Activated CD4-positive, alpha-beta T cell treated with anti-CD3 and anti-CD28 coated beads for 4 hours (primary cell): ENCODE measurements at regions not wholly inside any gene's neighbourhood (a gene's known extent, or its start where the extent isn't known, plus 50 kb on each side); places are given as distances from the start of the nearest gene placed in this dataset.
"Not testable (repeated sequence)": the region's sequence is repeated elsewhere in the genome, so short reads cannot be mapped to it uniquely, and the experiment has no call there.

Experiments
- DNase-seq, 2 donors: peaks; one replicate each; pipeline ENCODE4 v3.0.0-alpha.2; 2020

DNA sequence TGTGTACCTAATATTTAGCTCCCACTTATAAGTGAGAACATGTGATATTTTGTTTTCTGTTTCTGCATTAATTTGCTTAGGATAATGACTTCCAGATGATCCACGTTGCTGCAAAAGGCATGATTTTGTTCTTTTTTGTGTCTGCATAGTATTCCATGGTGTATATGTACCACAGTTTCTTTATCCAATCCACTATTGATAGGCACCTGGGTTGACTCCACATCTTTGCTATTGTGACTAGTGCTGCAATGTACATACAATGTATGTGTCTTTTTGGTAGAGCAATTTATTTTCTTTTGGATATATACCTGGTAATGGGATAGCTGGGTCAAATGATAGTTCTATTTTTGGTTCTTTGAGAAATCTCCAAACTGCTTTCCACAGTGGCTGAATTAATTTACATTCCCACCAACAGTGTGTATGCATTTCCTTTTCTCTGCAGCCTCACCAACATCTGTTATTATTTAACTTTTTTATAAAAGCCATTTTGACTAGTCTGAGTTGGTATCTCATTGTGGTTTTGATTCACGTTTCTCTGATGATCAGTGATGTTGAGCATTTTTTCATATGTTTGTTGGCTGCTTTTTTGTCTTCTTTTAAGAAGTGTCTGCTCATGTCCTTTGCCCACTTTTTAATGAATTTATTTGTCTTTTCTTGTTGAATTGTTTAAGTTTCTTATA lies 102.8 kb upstream of the GAS1 start:
- DNase-seq, result not testable (repeated sequence)

DNA sequence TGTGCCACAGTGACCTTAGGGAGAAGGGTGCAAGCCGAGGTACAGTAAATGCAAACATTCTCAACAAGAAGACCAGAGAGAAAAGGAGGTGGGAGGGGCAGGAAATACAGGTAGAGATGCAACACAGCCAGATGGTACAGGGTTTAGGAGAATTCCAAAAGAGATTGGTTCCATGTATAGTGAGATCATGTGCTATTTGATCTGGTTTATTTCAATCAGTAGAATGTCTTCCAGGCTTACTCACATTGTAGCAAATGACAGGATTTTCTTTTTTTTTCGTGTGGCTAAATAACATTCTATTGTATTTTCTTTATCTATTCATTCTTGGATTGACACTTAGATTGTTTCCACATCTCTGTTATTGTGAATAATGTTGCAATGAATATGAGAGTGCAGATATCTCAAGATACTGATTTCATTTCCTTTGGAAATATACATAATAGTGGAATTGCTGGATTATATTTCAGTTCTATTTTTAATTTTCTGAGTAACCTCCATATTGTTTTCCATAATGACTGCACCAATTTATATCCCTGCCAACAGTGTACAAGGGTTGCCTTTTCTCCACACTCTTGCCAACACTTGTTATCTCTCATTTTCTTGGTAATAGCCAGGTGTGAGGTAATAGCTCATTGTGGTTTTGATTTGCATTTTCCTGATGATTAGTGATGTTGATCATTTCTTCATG lies 107.8 kb upstream of the GAS1 start:
- DNase-seq, result no peak

DNA sequence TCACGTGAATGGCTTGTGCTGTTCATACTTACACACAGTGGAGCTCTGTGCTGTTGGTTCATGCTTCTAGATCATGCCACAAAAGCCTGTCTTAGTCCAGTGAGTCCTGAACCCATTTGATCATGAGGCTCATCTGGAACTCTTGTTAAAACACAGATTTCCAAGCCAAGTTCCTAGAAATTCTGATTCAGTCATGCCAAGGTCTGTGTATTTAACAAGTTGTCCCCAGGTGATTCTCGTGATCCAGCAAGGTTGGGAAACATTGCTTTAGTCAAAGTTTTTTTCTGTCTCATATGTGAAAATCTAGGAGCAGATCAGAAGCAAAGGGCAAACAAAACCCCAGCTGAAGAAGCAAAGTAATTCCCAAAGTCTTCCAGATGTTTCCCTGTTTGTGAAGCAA lies 112.5 kb upstream of the GAS1 start:
- no peak for DNase-seq

DNA sequence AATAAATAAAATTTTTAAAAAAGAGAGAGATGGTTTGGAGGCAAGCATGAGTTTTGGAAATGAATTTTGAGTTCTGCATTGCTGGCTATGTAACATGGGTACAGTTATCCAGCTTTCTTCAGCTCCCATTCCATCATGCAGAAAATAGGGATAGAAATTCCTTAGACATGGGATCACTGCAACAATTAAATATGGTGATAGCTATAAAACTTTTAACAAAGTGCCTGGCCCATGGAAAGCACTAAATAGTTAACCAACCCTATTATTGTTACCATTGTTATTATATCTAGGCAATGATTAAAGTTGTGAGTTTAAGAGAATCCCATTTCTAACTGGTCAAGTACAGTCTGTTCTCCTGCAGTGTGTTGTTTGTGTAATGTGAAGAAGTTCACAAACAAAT lies 115.4 kb upstream of the GAS1 start:
- no peak for DNase-seq

DNA sequence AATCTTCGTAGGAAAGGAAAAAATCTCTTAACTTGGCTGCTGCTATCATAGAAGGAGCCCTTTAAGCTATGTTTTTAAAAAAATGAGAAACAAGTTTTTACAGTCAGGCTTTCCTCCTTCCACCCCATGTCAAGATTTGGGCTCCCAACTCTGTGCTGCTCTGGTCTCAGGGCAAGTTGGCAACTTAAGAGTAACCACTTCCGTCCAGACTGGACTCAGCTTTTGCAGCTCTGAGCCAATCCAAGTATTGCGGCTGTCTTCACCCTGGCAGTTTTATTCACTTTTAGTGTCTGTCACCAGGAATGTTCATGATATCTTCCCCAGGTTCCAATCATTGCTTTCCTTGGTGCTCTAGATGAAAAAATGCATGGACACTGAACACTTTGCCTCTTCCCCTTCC lies 115.9 kb upstream of the GAS1 start:
- DNase-seq, result no peak

DNA sequence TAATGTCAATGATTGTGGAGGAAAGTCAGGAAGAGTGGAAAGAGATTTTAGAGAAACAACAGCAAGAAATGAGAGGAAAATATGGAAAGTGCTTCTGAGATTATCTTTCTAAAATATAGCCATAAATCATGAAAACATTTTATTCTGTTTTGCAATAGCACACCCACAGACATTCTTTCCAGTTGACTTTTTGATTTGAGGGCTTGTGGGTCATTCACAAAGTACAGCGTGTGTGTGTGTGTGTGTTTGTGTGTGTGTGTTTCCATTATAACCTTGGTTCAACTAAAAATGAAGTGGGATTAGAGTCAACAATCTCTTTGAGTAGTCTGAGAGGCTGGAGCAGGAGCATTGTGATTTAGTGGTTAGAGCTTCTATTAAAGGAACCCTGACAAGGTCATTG lies 116.6 kb upstream of the GAS1 start:
- DNase-seq, result no peak

DNA sequence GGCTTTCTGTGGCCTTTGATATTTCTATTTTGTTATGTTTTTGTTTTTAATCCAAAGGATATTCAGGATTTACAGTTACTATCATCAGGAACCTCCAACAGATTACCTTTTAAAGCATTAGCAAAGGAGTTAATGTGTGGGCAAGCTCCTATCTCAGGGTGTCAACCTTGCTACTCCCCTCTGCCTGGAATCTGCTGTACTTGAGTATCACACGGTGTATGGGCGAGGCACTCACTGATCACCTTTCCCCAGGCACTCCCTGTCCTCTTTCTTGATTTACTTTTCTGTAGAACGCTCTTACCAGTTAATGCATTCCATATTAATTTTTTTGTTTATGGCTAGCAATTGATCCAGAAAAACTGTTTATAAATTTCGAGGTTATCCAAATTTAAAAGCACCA lies 117.0 kb upstream of the GAS1 start:
- no peak for DNase-seq

DNA sequence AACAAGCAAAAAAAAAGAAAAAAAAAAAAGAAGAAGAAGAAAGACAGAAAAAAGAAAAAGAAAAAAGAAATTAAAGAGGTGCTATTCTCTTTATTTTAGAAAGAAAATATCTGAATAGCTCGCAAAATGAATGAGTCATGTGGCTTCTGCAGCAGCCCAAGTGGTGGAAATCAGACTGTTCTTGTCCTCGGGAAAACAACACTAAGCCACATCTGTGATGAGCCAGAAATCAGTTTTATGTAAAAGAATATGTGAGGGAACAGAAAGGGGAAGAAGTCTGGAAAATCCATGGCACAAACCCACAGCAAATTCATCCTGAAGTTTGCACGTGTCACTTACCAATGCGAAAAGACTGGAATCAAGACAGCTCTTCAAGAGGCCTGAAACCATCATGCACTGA lies 118.7 kb upstream of the GAS1 start:
- no peak for DNase-seq

DNA sequence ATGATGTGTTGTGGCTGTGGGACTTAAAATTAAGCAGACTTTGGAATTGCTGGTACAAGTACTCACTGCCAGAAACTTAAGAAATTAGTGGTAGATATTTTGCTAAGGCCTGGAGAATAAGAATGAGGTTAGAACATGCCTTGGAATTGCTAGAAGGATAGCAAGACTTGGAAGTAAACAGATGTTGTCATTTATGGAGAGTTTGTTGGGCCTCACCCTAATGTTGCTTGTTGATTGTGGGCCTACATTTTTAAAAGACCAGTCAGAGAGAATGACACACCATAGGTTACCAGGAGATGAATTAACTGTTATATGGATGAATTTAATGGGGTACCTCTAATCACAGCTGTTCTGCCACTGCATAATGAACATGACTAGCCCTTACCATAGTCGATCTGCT lies 120.1 kb upstream of the GAS1 start:
- no peak for DNase-seq

DNA sequence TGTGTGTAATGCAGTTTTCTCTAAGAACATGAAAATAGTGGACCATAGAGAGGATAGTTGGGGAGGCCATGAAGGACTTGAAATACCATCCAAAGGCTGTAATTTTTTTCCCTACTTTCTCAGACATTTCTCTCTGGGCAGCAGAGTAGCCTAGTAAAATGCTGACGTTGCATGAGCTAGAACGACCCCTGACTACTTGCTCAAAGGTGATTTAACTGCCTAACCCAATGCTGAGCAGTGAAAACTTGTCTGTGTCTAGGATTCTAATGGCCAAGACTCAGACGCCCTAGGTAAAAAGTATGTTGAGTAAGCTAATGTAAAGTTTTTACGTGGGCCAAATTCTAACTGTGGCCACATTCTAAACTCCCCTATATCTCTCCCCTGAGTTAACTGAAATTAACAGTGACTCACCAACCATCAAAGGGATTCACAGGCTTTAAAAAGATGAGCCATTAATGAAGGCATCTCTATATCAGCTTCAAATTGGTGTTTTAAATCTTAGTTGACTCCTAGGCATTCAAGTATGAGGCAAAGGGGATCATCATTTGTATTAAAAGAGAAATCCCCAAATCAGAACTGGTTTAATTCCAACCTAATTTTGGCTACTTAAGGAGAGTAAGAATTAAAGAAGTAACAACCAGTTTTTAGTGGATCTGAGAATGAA lies 121.0 kb upstream of the GAS1 start:
- no peak for DNase-seq

DNA sequence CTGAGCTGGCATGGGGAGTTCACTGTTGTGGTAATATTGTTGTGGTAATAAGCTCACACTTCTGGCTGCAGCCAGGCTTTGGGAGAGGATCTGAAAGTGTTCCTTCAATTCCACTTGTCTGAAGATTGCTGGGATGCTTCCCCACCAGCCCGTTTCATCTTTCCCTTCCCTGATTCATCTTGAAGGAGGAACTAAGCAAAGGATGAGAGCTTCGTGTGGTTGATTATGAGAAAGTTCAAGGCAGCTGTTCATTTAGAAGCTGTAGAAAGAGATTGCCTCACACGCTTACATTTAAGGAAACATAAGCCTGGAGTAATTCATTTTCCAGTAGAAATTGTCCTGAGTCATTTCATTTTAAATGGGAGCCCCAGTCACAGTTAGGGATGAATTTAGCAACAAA lies 122.4 kb upstream of the GAS1 start:
- DNase-seq, result no peak

DNA sequence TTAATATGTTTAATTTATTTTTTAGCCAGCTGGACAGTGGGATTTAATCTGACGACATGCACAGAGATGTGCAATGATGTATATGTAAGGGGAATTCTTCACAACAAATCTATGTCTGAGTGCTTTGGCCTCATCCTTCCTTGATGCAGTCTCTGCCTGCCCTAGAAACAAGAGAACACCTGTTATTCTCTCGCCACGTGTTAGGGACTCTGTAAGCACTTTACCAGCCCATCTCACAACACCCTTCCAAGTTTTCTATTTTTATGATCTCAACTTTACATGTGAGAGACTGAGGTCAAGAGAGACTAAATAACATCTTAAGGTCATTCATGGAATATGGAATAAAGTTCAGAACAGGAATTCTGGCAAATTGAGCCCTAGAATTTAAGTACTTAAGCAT lies 123.0 kb upstream of the GAS1 start:
- DNase-seq, result no peak

DNA sequence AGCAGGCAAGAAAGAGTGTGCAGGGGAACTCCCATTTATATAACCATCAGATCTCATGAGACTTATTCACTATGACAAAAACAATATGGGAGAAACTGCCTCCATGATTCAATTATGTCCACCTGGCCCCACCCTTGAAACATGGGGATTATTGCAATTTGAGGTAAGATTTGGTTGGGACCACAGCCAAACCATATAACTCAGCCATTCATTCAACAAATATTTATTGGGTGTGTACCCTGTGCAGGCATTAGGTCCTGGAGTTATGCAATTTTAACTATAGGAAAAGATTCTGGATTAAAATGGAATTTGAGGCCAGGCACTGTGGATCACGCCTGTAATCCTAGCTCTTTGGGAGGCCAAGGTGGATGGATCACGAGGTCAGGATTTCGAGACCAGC lies 124.2 kb upstream of the GAS1 start:
- DNase-seq, result no peak

DNA sequence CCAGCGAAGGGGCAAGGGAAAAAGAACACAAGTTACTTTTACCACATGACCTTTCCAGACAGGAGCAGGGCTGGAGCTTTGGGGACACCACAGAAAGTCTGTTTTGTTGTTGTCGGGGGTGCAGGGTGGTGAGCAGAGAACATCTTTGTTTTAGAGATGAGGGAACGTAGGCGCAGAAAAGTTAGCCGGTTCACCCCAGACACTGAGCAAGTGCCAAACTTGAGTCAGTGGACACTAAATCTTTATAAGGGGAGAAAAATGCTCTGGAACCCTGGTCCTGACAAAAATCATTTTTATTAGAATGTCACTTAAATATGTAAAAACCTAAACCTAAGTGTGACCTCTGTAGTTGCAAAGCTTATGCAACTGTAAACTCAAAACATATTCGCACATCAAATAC lies 126.4 kb upstream of the GAS1 start:
- DNase-seq, result no peak

DNA sequence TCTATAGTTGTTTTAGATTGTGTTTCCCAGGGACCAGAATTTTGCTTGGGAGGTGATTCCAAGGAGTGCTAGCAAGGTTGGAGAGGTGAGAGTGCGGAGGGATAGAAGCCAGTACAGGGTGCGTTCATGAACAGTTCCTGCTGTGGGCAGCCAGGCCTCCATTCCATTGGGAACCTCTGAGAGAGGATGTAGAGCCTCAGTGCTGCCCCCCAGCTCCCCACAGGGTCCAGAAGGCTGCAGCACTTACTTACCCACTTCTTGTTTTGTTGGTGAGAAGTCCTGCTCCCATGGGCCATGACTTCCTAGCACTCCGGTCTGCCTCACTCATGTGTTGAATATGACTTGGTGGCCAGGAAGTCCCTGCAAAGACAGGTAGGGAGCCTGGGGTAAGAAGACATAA lies 128.2 kb upstream of the GAS1 start:
- no peak for DNase-seq

DNA sequence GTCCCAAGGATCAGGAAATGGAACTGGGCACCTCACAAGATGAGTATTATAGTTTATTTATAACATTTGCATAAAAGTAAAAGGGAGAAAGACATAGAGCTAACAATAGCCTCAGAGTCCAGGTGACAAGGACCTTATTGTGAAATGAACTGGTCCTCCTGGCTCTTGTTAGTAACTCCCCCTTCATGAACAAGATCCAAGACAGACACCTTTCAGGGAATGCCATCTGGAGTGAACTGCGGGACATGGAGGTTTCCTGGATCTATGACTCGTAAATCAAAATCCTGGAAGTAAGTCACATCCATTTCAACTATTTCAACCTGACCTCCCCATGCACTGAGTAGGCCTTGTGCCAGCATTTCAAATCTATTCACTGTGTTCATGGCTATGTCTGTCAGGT lies 129.5 kb upstream of the GAS1 start:
- DNase-seq, result no peak

DNA sequence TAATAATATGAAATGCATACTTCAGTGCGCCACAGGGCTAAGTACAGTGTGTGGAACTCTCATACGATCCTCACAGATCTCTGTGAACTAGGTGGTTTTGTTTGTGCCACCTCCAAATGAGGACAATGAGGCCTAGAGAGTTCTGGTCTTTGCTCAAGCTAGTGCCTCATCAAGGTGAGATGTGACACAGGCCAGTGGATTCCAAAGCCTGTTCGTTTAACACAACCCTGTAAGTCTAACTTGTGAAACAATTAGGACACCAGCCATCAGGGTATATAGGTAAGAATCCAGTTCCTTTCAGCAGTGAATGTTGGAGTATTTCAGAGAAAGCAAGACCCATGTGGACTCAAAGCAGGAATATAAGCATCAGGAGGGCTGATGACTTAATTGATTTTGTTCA lies 130.7 kb upstream of the GAS1 start:
- no peak for DNase-seq

DNA sequence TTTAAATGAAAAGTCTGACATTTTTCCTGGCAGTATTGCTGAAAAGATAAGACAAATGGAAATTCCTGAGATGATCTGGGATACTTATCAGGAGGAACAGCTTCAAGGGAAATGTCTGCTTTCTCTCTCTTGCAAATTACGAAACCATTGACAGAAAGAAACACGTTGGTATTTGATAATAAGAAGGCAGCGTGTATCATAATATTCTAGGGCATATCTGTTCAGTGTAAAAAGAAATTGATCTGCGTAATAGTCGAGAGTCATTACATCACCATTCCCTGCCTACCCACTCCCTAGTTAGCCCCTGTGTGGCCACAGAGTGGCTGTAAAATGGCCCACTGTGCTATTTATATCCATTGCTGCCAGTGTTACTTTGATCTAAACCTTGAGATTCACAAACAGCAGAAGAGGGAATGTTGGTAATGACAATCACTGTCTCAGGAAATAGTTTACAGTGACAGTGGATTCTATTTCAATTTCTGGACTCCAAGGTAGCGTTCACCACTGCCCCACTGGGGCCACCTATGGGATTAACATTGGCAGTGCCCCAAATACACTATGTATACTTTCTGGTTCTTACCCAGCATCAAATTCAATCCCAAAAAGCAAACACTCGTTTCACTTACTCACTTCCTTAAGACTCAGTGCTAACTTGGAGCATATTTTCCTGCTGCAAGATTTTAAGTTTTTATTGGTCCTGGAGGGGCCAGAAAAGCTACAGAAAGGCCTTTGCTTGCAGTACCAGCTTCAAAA lies 133.4 kb upstream of the GAS1 start:
- DNase-seq, result no peak

DNA sequence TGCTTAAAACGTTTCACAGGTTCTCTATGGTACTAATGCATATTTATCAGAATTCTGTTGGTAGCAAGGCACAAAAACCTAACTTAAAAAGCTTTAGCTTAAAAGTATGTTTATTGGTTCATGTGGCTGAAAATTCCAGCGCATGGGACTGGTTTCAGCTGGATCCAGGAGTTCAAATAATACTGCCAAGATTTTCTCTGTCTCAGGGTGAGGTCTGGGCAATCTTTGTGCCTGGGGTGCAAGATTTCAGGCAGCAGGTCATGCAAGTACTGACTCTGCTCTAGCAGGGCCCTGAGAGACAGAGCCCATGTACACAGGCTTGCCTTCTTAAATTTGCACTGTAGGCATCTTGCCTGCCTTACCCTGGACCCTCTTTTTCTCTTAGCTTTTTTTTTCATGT lies 134.2 kb upstream of the GAS1 start:
- no peak for DNase-seq

DNA sequence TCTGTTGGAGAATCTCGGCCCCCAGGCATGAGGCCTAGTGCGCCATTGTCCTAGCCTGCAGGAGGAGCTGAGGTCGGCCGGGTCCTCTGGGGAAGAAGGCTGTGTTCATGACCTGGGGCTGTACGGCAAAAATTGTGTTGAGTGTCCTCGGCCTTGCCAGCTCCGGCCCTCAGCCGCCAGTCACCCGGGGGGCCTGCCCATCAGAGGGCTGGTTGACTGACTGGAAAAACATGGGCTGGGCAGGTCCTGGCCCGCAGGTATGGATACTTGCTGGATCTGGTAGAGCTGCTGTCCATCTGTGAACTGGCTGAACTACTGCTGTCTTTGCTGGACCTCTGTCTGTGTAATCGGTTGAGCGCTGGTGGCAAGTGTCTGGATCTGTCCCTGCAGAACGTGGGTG lies 136.7 kb upstream of the GAS1 start:
- no peak for DNase-seq

DNA sequence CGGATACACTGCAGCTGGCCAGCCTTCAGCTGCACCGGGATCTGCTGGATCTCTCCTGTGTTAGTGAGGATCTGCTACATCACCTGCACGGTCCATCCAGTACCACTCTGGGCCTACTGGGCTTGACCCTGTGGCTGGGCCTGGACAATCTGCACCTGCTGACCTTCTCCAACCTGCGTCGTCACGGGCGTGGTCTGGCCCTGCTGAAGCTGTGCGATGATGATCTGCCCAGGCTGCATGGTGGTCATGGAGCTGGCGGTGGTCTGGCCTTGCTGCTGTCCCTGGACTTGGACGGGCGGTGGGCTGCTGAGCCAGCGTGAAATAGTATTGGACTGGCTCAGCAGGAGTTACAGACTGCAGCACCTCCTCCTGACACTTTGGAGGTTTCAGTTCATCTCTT lies 137.1 kb upstream of the GAS1 start:
- DNase-seq, result no peak

DNA sequence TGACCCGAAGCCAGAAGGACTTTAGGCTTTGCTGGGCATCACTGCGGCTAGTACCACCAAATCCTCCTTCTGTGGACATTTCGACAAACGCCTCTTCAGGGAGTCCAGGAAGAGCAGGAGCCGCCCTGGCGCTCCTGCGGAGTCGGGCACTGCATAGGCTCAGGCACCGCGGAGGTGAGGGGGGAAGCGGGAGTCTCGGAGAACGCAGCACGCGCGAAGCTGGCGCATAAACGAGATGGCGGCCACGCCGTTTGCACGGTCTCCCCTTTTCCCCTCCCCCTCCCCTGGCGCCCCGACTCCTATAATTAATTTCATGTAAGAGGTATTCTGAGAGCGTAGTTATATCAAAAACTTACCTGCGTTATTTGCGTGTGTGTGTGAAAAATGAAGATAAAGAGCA lies 137.8 kb upstream of the GAS1 start:
- DNase-seq, result no peak

DNA sequence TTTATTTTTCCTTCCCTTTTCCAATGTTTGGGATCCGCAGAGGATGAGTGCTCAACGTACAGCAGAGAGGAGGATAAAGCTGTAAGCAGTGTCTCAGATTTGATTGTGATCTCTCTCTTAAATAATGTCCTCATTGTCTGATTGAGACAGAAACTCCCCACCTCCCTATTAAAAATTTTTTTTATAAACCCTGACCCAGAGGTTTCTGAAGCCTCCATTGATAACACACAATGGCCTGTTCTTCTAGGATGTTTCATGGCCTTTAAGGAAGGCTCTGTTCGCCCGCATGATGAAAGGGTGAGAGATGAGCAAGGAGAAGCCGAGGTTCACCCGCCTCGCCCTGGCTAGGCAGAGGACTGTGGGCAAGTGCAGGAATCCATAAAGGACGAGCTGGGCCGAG lies 138.2 kb upstream of the GAS1 start:
- DNase-seq, result no peak
